ENCODE measurements at regions not wholly inside any gene's neighbourhood (a gene's known extent, or its start where the extent isn't known, plus 50 kb on each side); places are given as distances from the start of the nearest gene placed in this dataset.

GRCh38 chr5:52657247-52657645, 130.5 kb upstream of the ITGA1 start:
- in situ Hi-C loops (cut with HindIII; ENCODE audit: low pct_unique_long_range_greater_than_20kb, low sequenced_read_pairs), result no loop called here
- no peak for TF ChIP-seq JUND (IDR thresholded peaks at IDR 0.05; ENCODE audit: low read depth)
- peak; percentile 55 to 58 for DNase-seq (ENCODE audit: low read depth in 1 of 2, low spot score in 1 of 2)

GRCh38 chr5:52658246-52658645, 129.5 kb upstream of the ITGA1 start:
- in situ Hi-C loops (cut with HindIII; ENCODE audit: low pct_unique_long_range_greater_than_20kb, low sequenced_read_pairs), result no loop called here
- DNase-seq (ENCODE audit: low read depth in 1 of 2, low spot score in 1 of 2), result no peak
- TF ChIP-seq JUND (IDR thresholded peaks at IDR 0.05; ENCODE audit: low read depth), result no peak

GRCh38 chr5:52660621-52661020, 127.1 kb upstream of the ITGA1 start:
- no peak for TF ChIP-seq JUND (IDR thresholded peaks at IDR 0.05; ENCODE audit: low read depth)
- in situ Hi-C loops (cut with HindIII; ENCODE audit: low pct_unique_long_range_greater_than_20kb, low sequenced_read_pairs), result no loop called here
- DNase-seq (ENCODE audit: low read depth in 1 of 2, low spot score in 1 of 2), result no peak

GRCh38 chr5:52661903-52662595, 125.7 kb upstream of the ITGA1 start:
- no peak for TF ChIP-seq JUND (IDR thresholded peaks at IDR 0.05; ENCODE audit: low read depth)
- DNase-seq (ENCODE audit: low read depth in 1 of 2, low spot score in 1 of 2), result no peak
- in situ Hi-C loops (cut with HindIII; ENCODE audit: low pct_unique_long_range_greater_than_20kb, low sequenced_read_pairs), result no loop called here

GRCh38 chr5:52665559-52665958, 122.2 kb upstream of the ITGA1 start:
- in situ Hi-C loops (cut with HindIII; ENCODE audit: low pct_unique_long_range_greater_than_20kb, low sequenced_read_pairs), result no loop called here
- no peak for TF ChIP-seq JUND (IDR thresholded peaks at IDR 0.05; ENCODE audit: low read depth)
- DNase-seq (ENCODE audit: low read depth in 1 of 2, low spot score in 1 of 2), result no peak

GRCh38 chr5:52668139-52668538, 119.6 kb upstream of the ITGA1 start:
- in situ Hi-C loops (cut with HindIII; ENCODE audit: low pct_unique_long_range_greater_than_20kb, low sequenced_read_pairs), result no loop called here
- no peak for DNase-seq (ENCODE audit: low read depth in 1 of 2, low spot score in 1 of 2)
- no peak for TF ChIP-seq JUND (IDR thresholded peaks at IDR 0.05; ENCODE audit: low read depth)

GRCh38 chr5:52668544-52669185, 119.1 kb upstream of the ITGA1 start:
- peak in 1 of 2 experiments; percentile 11 for DNase-seq (ENCODE audit: low read depth in 1 of 2, low spot score in 1 of 2)
- in situ Hi-C loops (cut with HindIII; ENCODE audit: low pct_unique_long_range_greater_than_20kb, low sequenced_read_pairs), result no loop called here
- TF ChIP-seq JUND (IDR thresholded peaks at IDR 0.05; ENCODE audit: low read depth), result no peak

GRCh38 chr5:52672459-52672858, 115.3 kb upstream of the ITGA1 start:
- no peak for DNase-seq (ENCODE audit: low read depth in 1 of 2, low spot score in 1 of 2)
- in situ Hi-C loops (cut with HindIII; ENCODE audit: low pct_unique_long_range_greater_than_20kb, low sequenced_read_pairs), result no loop called here
- TF ChIP-seq JUND (IDR thresholded peaks at IDR 0.05; ENCODE audit: low read depth), result no peak

GRCh38 chr5:52673495-52673894, 114.2 kb upstream of the ITGA1 start:
- in situ Hi-C loops (cut with HindIII; ENCODE audit: low pct_unique_long_range_greater_than_20kb, low sequenced_read_pairs), result no loop called here
- no peak for DNase-seq (ENCODE audit: low read depth in 1 of 2, low spot score in 1 of 2)
- no peak for TF ChIP-seq JUND (IDR thresholded peaks at IDR 0.05; ENCODE audit: low read depth)

- no peak for DNase-seq (ENCODE audit: low read depth in 1 of 2, low spot score in 1 of 2)
- no peak for TF ChIP-seq JUND (IDR thresholded peaks at IDR 0.05; ENCODE audit: low read depth)
- in situ Hi-C loops (cut with HindIII; ENCODE audit: low pct_unique_long_range_greater_than_20kb, low sequenced_read_pairs), result no loop called here
Measured at GRCh38 chr5:52674815-52675545, 112.7 kb upstream of the ITGA1 start.

GRCh38 chr5:52682492-52682891, 105.2 kb upstream of the ITGA1 start:
- in situ Hi-C loops (cut with HindIII; ENCODE audit: low pct_unique_long_range_greater_than_20kb, low sequenced_read_pairs), result no loop called here
- no peak for TF ChIP-seq JUND (IDR thresholded peaks at IDR 0.05; ENCODE audit: low read depth)
- DNase-seq (ENCODE audit: low read depth in 1 of 2, low spot score in 1 of 2), result no peak

- in situ Hi-C loops (cut with HindIII; ENCODE audit: low pct_unique_long_range_greater_than_20kb, low sequenced_read_pairs), result no loop called here
- DNase-seq (ENCODE audit: low read depth in 1 of 2, low spot score in 1 of 2), result no peak
- no peak for TF ChIP-seq JUND (IDR thresholded peaks at IDR 0.05; ENCODE audit: low read depth)
Measured at GRCh38 chr5:52684051-52684450, 103.7 kb upstream of the ITGA1 start.

- TF ChIP-seq JUND (IDR thresholded peaks at IDR 0.05; ENCODE audit: low read depth), result no peak
- in situ Hi-C loops (cut with HindIII; ENCODE audit: low pct_unique_long_range_greater_than_20kb, low sequenced_read_pairs), result no loop called here
- peak in 1 of 2 experiments; percentile 24 for DNase-seq (ENCODE audit: low read depth in 1 of 2, low spot score in 1 of 2)
Measured at GRCh38 chr5:52685566-52685965, 102.2 kb upstream of the ITGA1 start.
